K562 (cell line): ENCODE measurements at regions not wholly inside any gene's neighbourhood (a gene's known extent, or its start where the extent isn't known, plus 50 kb on each side); places are given as distances from the start of the nearest gene placed in this dataset.
"Not testable (repeated sequence)": the region's sequence is repeated elsewhere in the genome, so short reads cannot be mapped to it uniquely, and the experiment has no call there.

Experiments
- ATF1 ChIP-seq, 2 experiments: fragments of 450-650 bp in 1 of 2; IDR thresholded peaks; 2 replicates each; pipeline ENCODE4 v1.6.1; 2016; ENCODE audit warnings: missing compliant biosample characterization in 1 of 2, missing genetic modification characterization in 1 of 2
- ATF2 ChIP-seq: sonication (generic); formaldehyde crosslinking; IDR thresholded peaks from 2 replicates; pipeline ENCODE4 v1.8.1; 2022; ENCODE audit warnings: missing genetic modification reagents
- CTCF ChIP-seq, 3 experiments: IDR thresholded peaks in 2 of 3; conservative IDR thresholded peaks in 1 of 3; 2 replicates each; pipeline ENCODE4 v1.5.1; 2011 to 2012; ENCODE audit warnings: low read length in 3 of 3, mild to moderate bottlenecking in 3 of 3, control low read depth in 2 of 3, improper control_type of control experiment in 1 of 3, inconsistent platforms in 1 of 3, low read depth in 1 of 3, mixed read lengths in 1 of 3, moderate library complexity in 1 of 3; ENCODE audit not compliant: insufficient read depth in 2 of 3
- HMG20A ChIP-seq: fragments of 450-650 bp; formaldehyde crosslinking; conservative IDR thresholded peaks from 2 replicates; pipeline ENCODE4 v1.4.0; 2020; ENCODE audit warnings: mild to moderate bottlenecking, mixed read lengths
- POLR2A ChIP-seq: fragments of 450-650 bp; conservative IDR thresholded peaks from 2 replicates; pipeline ENCODE4 v1.6.1; 2016
- SIRT6 ChIP-seq: IDR thresholded peaks from one replicate; pipeline ENCODE4 v1.6.1; 2012; ENCODE audit warnings: low read depth, mild to moderate bottlenecking, control low read depth, inconsistent platforms, low read length, moderate library complexity
- STAT5B ChIP-seq: fragments of 250-450 bp; sonication (Bioruptor Pico); IDR thresholded peaks from 2 replicates; pipeline ENCODE4 v1.8.0; 2021; ENCODE audit warnings: mild to moderate bottlenecking, inconsistent platforms
- ZNF561 ChIP-seq: fragments of 450-650 bp; formaldehyde crosslinking; conservative IDR thresholded peaks from 2 replicates; pipeline ENCODE4 v1.4.0; 2020; ENCODE audit warnings: mild to moderate bottlenecking, moderate library complexity

- TF ChIP-seq ATF1 (CRISPR knock-in tag; IDR thresholded peaks at IDR 0.05); ATF1 (tag; IDR thresholded peaks at IDR 0.05); ZNF561; CTCF (IDR thresholded peaks at IDR 0.05 in 2 of 3, conservative IDR thresholded peaks at IDR 0.05 in 1 of 3; ENCODE audit: insufficient read depth in 2 of 3, low read depth in 1 of 3, low read length in 3 of 3); STAT5B; HMG20A; SIRT6; POLR2A; ATF2 (CRISPR knock-in tag): not testable (repeated sequence)
Observed at GRCh38 chr21:7837315-7837714, 2684.1 kb upstream of the TPTE start.
